MM.1S (cell line): ENCODE measurements at regions not wholly inside any gene's neighbourhood (a gene's known extent, or its start where the extent isn't known, plus 50 kb on each side); places are given as distances from the start of the nearest gene placed in this dataset.
"Not testable (repeated sequence)": the region's sequence is repeated elsewhere in the genome, so short reads cannot be mapped to it uniquely, and the experiment has no call there.

Experiments
- DNase-seq: peaks from one replicate; pipeline ENCODE4 v3.0.0-alpha.2; 2015
- H2AFZ ChIP-seq: fragments of 300-600 bp; sonication (generic); 2 replicates; pipeline ENCODE4 v1.6.0; 2016; ENCODE audit warnings: antibody characterized with exemption, low read length
- H3F3A ChIP-seq: fragments of 300-600 bp; sonication (generic); 2 replicates; pipeline ENCODE4 v1.6.1; 2016; ENCODE audit warnings: mild to moderate bottlenecking, antibody characterized with exemption, low read length, moderate library complexity, mixed read lengths; ENCODE audit not compliant: insufficient read depth
- H3K27ac ChIP-seq: fragments of 300-600 bp; sonication (generic); 2 replicates; pipeline ENCODE4 v1.5.1; 2016; ENCODE audit warnings: mild to moderate bottlenecking, low read length
- H3K27me3 ChIP-seq: fragments of 300-600 bp; sonication (generic); replicated peaks from 2 replicates; pipeline ENCODE4 v1.6.0; 2016; ENCODE audit warnings: low read length; ENCODE audit not compliant: insufficient read depth
- H3K36me3 ChIP-seq: fragments of 300-600 bp; sonication (generic); replicated peaks from 2 replicates; pipeline ENCODE4 v1.6.1; 2016; ENCODE audit warnings: mild to moderate bottlenecking, low read length, mixed read lengths; ENCODE audit not compliant: insufficient read depth
- H3K4me1 ChIP-seq: fragments of 300-600 bp; sonication (generic); 2 replicates; pipeline ENCODE4 v1.6.1; 2016; ENCODE audit warnings: low read length, mixed read lengths
- H3K4me2 ChIP-seq: fragments of 300-600 bp; sonication (generic); 2 replicates; pipeline ENCODE4 v1.6.0; 2016; ENCODE audit warnings: low read depth, low read length
- H3K4me3 ChIP-seq: fragments of 300-600 bp; sonication (generic); 2 replicates; pipeline ENCODE4 v1.5.1; 2016; ENCODE audit warnings: low read length, mixed read lengths
- H3K79me2 ChIP-seq: fragments of 300-600 bp; sonication (generic); 2 replicates; pipeline ENCODE4 v1.6.1; 2016; ENCODE audit warnings: mixed run types, low read length, mixed read lengths
- H3K9ac ChIP-seq: fragments of 300-600 bp; sonication (generic); 2 replicates; pipeline ENCODE4 v1.6.1; 2016; ENCODE audit warnings: low read length, mixed read lengths
- H3K9me2 ChIP-seq: fragments of 300-600 bp; sonication (generic); replicated peaks from 2 replicates; pipeline ENCODE4 v1.6.1; 2016; ENCODE audit warnings: mild to moderate bottlenecking, low read length, mixed read lengths; ENCODE audit not compliant: insufficient read depth
- H3K9me3 ChIP-seq: fragments of 300-600 bp; sonication (generic); replicated peaks from 2 replicates; pipeline ENCODE4 v1.6.1; 2016; ENCODE audit warnings: mild to moderate bottlenecking, low read length, mixed read lengths; ENCODE audit not compliant: insufficient read depth
- H4K20me1 ChIP-seq: fragments of 300-600 bp; sonication (generic); 2 replicates; pipeline ENCODE4 v1.6.1; 2016; ENCODE audit warnings: mild to moderate bottlenecking, low read length, moderate library complexity, mixed read lengths; ENCODE audit not compliant: insufficient read depth
- EZH2 ChIP-seq: fragments of 300-600 bp; sonication (generic); optimal IDR thresholded peaks from 2 replicates; pipeline ENCODE3; 2017; ENCODE audit warnings: low read depth, mild to moderate bottlenecking, antibody characterized with exemption, low read length, mixed read lengths
- EZH2phosphoT487 ChIP-seq: fragments of 300-600 bp; sonication (generic); IDR thresholded peaks from 2 replicates; pipeline ENCODE4 v1.6.1; 2018; ENCODE audit warnings: antibody characterized with exemption, low read length
- TF ChIP-seq, protein P1 (sequence below): fragments of 300-600 bp; sonication (generic); IDR thresholded peaks from 2 replicates; pipeline ENCODE4 v1.5.1; 2016; ENCODE audit warnings: antibody characterized with exemption, low read length, mixed read lengths

- Histone ChIP-seq H3K4me2 (no peak overlapping the region), H4K20me1 (no peaks in the 10 kb centered on the region), H3K27ac (no peak overlapping the region), H3K9me3 (no peaks in the 10 kb centered on the region), H3K36me3 (no peaks in the 10 kb centered on the region), H3F3A (no peaks in the 10 kb centered on the region), H3K9me2 (no peaks in the 10 kb centered on the region), H3K4me3 (no peak overlapping the region), H3K27me3 (no peaks in the 10 kb centered on the region), H2AFZ (no peak overlapping the region), H3K4me1 (no peaks in the 10 kb centered on the region), H3K79me2 (no peaks in the 10 kb centered on the region), H3K9ac (no peak overlapping the region)
- no peak for DNase-seq
- TF ChIP-seq EZH2phosphoT487 (no peak), EZH2 (no peak)
- TF ChIP-seq, protein P1, sequence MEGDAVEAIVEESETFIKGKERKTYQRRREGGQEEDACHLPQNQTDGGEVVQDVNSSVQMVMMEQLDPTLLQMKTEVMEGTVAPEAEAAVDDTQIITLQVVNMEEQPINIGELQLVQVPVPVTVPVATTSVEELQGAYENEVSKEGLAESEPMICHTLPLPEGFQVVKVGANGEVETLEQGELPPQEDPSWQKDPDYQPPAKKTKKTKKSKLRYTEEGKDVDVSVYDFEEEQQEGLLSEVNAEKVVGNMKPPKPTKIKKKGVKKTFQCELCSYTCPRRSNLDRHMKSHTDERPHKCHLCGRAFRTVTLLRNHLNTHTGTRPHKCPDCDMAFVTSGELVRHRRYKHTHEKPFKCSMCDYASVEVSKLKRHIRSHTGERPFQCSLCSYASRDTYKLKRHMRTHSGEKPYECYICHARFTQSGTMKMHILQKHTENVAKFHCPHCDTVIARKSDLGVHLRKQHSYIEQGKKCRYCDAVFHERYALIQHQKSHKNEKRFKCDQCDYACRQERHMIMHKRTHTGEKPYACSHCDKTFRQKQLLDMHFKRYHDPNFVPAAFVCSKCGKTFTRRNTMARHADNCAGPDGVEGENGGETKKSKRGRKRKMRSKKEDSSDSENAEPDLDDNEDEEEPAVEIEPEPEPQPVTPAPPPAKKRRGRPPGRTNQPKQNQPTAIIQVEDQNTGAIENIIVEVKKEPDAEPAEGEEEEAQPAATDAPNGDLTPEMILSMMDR, result no peak
Measured at GRCh38 chr3:78088006-78088405, 1048.1 kb downstream of the ROBO2 start.

- no peaks in the 10 kb centered on the region for H3K9me2 ChIP-seq
- no peak overlapping the region for H3K4me2 ChIP-seq
- TF ChIP-seq EZH2phosphoT487 (no peak), EZH2 (no peak)
- TF ChIP-seq, protein P1, result no peak
- H3K27me3 ChIP-seq, result no peaks in the 10 kb centered on the region
- no peaks in the 10 kb centered on the region for H3F3A ChIP-seq
- H3K9me3 ChIP-seq, result no peaks in the 10 kb centered on the region
- H2AFZ ChIP-seq, result no peak overlapping the region
- no peak overlapping the region for H3K27ac ChIP-seq
- H3K9ac ChIP-seq, result no peak overlapping the region
- H3K36me3 ChIP-seq, result no peaks in the 10 kb centered on the region
- H3K4me3 ChIP-seq, result no peak overlapping the region
- no peaks in the 10 kb centered on the region for H3K79me2 ChIP-seq
- H3K4me1 ChIP-seq, result no peaks in the 10 kb centered on the region
- no peak for DNase-seq
- H4K20me1 ChIP-seq, result no peaks in the 10 kb centered on the region
Measured at GRCh38 chr3:78090382-78090781, 1050.5 kb downstream of the ROBO2 start.

- no peak overlapping the region for H2AFZ ChIP-seq
- DNase-seq, result no peak
- H3F3A ChIP-seq, result no peaks in the 10 kb centered on the region
- H4K20me1 ChIP-seq, result no peaks in the 10 kb centered on the region
- no peaks in the 10 kb centered on the region for H3K36me3 ChIP-seq
- no peak overlapping the region for H3K27ac ChIP-seq
- no peak overlapping the region for H3K4me2 ChIP-seq
- H3K9me3 ChIP-seq, result no peaks in the 10 kb centered on the region
- H3K4me1 ChIP-seq, result no peaks in the 10 kb centered on the region
- H3K9me2 ChIP-seq, result no peaks in the 10 kb centered on the region
- TF ChIP-seq, protein P1, result no peak
- no peak for TF ChIP-seq EZH2
- no peak for TF ChIP-seq EZH2phosphoT487
- H3K9ac ChIP-seq, result no peak overlapping the region
- no peak overlapping the region for H3K4me3 ChIP-seq
- H3K79me2 ChIP-seq, result no peaks in the 10 kb centered on the region
- H3K27me3 ChIP-seq, result no peaks in the 10 kb centered on the region
Measured at GRCh38 chr3:78091478-78092119, 1051.7 kb downstream of the ROBO2 start.

- H3K4me3 ChIP-seq, H3K27me3 ChIP-seq, H3K79me2 ChIP-seq, DNase-seq, H3K9ac ChIP-seq, H3K9me3 ChIP-seq, H3K36me3 ChIP-seq, H3K4me2 ChIP-seq, H3K27ac ChIP-seq, H3F3A ChIP-seq, H3K9me2 ChIP-seq, H3K4me1 ChIP-seq, H4K20me1 ChIP-seq, H2AFZ ChIP-seq: not testable (repeated sequence)
Measured at GRCh38 chr3:78092574-78092973, 1052.7 kb downstream of the ROBO2 start.
